HL-60 (cell line): ENCODE measurements at regions not wholly inside any gene's neighbourhood (a gene's known extent, or its start where the extent isn't known, plus 50 kb on each side); places are given as distances from the start of the nearest gene placed in this dataset.

ENCODE experiments used
- DNase-seq, 2 experiments: peaks; one replicate each; pipeline ENCODE4 v3.0.0-alpha.2; 2010 to 2020; ENCODE audit warnings: low read depth in 1 of 2, low spot score in 1 of 2
- H3K27ac ChIP-seq: fragments of 250-450 bp; sonication (Bioruptor Pico); replicated peaks from 2 replicates; pipeline ENCODE4 v1.5.1; 2020; ENCODE audit warnings: mild to moderate bottlenecking, moderate library complexity
- H3K27me3 ChIP-seq: fragments of 250-450 bp; sonication (Bioruptor Pico); 2 replicates; pipeline ENCODE4 v1.5.1; 2021; ENCODE audit warnings: mild to moderate bottlenecking, moderate library complexity; ENCODE audit not compliant: insufficient read depth, poor library complexity, severe bottlenecking
- H3K4me3 ChIP-seq: replicated peaks from 2 replicates; pipeline ENCODE4 v1.5.1; 2011; ENCODE audit warnings: mild to moderate bottlenecking, control low read depth, low read length; ENCODE audit not compliant: insufficient read depth
- CTCF ChIP-seq: IDR thresholded peaks from one replicate; pipeline ENCODE4 v1.5.1; 2011; ENCODE audit warnings: low read length, control low read depth, inconsistent platforms; ENCODE audit not compliant: insufficient read depth
- GABPA ChIP-seq: IDR thresholded peaks from 2 replicates; pipeline ENCODE4 v1.6.1; 2012; ENCODE audit warnings: low read depth
- POLR2AphosphoS5 ChIP-seq: IDR thresholded peaks from 2 replicates; pipeline ENCODE4 v1.6.1; 2012; ENCODE audit warnings: low read depth
- REST ChIP-seq: IDR thresholded peaks from 2 replicates; pipeline ENCODE4 v1.6.1; 2012; ENCODE audit warnings: low read depth; ENCODE audit not compliant: insufficient replicate concordance
- SPI1 ChIP-seq: IDR thresholded peaks from 2 replicates; pipeline ENCODE4 v1.6.1; 2012; ENCODE audit warnings: low read depth, mild to moderate bottlenecking, borderline replicate concordance

GRCh38 chr10:36097696-36098095 lies 455.6 kb upstream of the FZD8 start:
- TF ChIP-seq GABPA, result no peak
- no peak for TF ChIP-seq REST
- TF ChIP-seq CTCF, result no peak
- TF ChIP-seq SPI1, result no peak
- TF ChIP-seq POLR2AphosphoS5, result no peak
- H3K4me3 ChIP-seq, result no peak overlapping the region

DNA sequence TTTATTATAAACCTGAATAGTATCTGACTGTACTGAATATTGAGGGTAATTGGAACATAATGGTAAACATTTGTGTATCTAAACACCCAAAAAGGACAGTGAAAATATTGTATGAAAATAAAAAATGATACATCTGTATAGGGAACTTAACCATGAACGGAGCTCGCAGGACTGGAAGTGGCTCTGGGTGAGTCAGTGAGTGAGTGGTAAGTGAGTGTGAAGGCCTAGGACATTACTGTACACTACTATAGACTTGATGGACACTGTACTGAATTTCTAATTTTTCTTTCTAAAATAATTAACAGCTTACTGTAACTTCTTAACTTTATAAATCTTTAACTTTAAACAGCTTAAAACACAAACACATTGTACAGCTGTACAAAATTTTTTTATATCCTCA lies 454.5 kb upstream of the FZD8 start:
- DNase-seq, result no peak
- TF ChIP-seq POLR2AphosphoS5, result no peak
- TF ChIP-seq CTCF, result no peak
- TF ChIP-seq GABPA, result no peak
- TF ChIP-seq REST, result no peak
- TF ChIP-seq SPI1, result no peak
- no peak overlapping the region for H3K4me3 ChIP-seq
- H3K27ac ChIP-seq, result no peak overlapping the region
- no peaks in the 10 kb centered on the region for H3K27me3 ChIP-seq

More at GRCh38 chr10:36097696-36098095, 455.6 kb upstream of the FZD8 start:
- DNase-seq, result no peak
- Histone ChIP-seq H3K27ac (no peak overlapping the region), H3K27me3 (no peaks in the 10 kb centered on the region)

DNA sequence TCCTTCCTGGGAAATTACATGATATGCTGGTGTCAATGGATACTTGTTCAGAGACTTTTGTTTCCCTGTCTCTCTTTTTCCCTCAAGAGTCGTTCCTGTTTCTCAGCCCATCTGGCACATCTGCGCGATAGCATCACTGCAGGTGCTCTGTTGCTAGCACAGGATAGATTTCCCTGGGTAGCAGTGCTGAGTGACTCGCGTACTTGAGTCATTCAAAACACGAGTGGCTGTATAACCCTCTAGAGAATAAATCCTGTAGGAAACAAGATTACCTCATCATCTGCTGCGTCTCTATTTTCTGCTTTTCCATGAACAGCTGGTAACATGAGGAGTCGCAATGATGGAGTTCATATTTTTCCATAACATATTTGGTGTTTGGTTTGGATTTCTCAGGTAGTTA lies 452.0 kb upstream of the FZD8 start:
- no peak for TF ChIP-seq CTCF
- no peak for TF ChIP-seq SPI1
- no peak for TF ChIP-seq GABPA
- TF ChIP-seq POLR2AphosphoS5, result no peak
- TF ChIP-seq REST, result no peak
- H3K27ac ChIP-seq, result no peak overlapping the region
- H3K4me3 ChIP-seq, result no peak overlapping the region
- no peaks in the 10 kb centered on the region for H3K27me3 ChIP-seq
- DNase-seq, result no peak
